Kidney tubule cell (primary cell): ENCODE measurements at regions not wholly inside any gene's neighbourhood (a gene's known extent, or its start where the extent isn't known, plus 50 kb on each side); places are given as distances from the start of the nearest gene placed in this dataset.

Source experiments
- DNase-seq: peaks from one replicate; pipeline ENCODE4 v3.0.0-alpha.2; 2018; ENCODE audit warnings: low spot score

GRCh38 chr2:104702031-104702850 lies 151.7 kb upstream of the POU3F3 start:
- peak; percentile 4 for DNase-seq

DNA sequence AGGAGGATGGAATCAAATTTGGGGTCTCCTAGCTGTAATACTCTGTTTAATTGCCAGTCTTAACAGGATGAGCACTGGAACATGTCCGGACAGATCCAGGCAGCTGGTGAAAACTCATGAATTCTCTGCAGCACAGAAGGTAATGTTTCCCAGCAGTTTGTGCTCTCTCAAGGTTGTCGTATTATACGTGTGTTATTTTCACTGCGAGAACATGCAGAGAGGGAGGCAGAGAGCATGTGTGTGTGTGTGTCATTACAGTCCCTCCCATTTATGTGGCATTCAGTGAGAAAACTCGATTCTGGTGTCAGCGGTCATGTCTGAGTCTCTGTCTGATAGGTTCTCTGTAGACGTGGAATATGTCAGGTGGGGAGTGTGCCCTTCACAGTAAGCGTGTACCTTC lies 150.2 kb upstream of the POU3F3 start:
- DNase-seq, result no peak

- DNase-seq, result no peak
Measured at GRCh38 chr2:104704496-104705245, 149.2 kb upstream of the POU3F3 start.

- no peak for DNase-seq
Measured at GRCh38 chr2:104707056-104707455, 146.9 kb upstream of the POU3F3 start.

DNA sequence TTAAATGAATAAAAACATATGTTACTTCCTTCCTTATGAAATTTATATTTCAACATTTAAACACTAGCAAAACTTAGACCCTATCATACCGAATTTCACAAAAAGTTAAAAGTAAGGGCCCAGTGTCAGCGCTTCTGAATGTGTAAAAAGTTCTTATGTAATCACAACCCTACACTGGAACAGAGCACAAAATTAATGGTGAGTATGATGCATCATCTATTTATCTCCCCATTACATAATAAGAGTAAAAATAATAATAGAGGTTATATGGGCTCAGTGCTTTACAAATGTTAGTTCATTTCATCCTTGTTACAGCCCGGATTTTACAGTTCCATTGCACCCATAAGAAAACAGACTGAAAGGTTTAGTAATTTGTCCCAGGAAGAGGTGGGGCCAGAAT lies 144.9 kb upstream of the POU3F3 start:
- DNase-seq, result no peak

- DNase-seq, result peak; percentile 22
Measured at GRCh38 chr2:104716061-104716460, 137.9 kb upstream of the POU3F3 start.

GRCh38 chr2:104733226-104733943 lies 120.5 kb upstream of the POU3F3 start:
- peak; percentile 50 for DNase-seq

- peak; percentile 33 for DNase-seq
Measured at GRCh38 chr2:104734937-104735586, 118.9 kb upstream of the POU3F3 start.

DNA sequence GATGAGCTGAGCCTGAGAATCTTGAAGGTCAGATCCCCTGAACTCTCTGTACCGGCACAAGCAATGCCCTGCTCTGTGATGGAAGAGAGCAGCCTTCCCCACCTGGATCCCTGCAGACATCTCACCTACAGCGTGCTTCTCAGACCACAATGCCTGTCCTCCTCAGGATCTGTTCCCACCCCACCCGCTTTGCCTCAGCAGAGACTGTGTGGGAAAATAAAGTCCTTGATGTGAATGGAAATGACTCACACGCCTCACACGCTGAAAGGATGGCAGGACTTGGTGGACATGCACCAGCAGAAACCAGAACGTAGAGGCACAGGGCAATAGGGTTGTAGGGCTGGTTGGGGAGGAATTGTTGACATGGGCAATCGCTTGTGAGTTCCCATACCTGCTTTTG lies 117.9 kb upstream of the POU3F3 start:
- DNase-seq, result no peak

DNA sequence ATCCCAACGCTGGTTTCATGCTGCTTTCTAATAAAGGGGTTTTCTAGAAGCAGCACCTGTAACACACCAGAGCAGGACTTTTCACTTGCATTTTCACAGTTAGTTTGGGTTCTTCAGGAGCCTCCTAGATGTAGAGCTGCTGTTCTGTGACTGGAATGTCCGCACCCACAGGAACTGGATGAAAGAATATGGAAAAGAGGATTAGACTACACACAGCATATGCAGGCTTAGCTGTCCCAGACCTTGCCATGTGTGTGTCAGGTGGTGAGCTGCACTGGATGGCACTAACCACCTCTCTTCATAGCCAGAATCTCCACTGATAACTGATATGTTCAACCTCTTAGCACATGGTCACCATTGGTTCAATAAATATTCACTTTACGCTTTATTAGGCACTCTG lies 112.1 kb upstream of the POU3F3 start:
- no peak for DNase-seq

DNA sequence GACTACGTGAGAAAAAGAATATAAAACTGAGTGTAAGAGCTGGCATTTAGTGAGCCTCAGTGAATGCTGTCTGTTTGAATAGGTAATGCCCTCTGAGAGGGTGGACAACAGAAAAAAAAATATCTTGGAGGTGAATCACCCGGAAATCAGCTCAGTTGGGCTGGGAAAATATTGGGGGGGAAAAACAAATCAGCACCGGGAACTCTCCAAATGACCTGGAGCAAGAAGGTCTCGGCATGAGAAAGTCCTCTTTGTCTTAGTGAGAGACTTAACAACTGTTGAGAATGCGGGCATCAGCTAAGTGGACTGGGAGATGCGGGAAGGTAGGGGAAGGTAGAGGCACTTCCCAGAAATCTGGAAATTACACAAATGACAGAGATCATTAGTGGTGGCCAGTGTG lies 109.4 kb upstream of the POU3F3 start:
- DNase-seq, result peak; percentile 14

GRCh38 chr2:104745846-104746245 lies 108.1 kb upstream of the POU3F3 start:
- no peak for DNase-seq

- DNase-seq, result no peak
Measured at GRCh38 chr2:104746299-104746698, 107.6 kb upstream of the POU3F3 start.

DNA sequence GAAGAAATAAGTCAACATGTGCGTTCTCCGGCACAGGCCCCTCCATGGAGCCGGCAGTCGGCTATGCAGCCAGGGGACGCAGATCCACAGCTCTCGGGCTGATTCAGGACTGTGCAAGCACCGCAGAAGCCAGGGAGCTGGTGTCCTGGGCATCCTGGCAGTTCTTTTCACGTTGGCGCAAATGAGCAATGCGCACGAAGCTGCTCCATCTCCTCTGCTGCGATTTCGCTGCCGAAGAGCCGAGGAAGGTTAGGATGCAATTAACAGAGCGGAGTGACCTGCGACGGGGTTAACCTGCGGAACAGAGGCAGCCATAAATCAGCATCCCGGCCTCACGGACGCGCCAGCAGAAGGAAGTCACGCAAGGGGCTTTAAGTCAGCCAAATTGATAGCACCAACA lies 107.1 kb upstream of the POU3F3 start:
- DNase-seq, result no peak

DNA sequence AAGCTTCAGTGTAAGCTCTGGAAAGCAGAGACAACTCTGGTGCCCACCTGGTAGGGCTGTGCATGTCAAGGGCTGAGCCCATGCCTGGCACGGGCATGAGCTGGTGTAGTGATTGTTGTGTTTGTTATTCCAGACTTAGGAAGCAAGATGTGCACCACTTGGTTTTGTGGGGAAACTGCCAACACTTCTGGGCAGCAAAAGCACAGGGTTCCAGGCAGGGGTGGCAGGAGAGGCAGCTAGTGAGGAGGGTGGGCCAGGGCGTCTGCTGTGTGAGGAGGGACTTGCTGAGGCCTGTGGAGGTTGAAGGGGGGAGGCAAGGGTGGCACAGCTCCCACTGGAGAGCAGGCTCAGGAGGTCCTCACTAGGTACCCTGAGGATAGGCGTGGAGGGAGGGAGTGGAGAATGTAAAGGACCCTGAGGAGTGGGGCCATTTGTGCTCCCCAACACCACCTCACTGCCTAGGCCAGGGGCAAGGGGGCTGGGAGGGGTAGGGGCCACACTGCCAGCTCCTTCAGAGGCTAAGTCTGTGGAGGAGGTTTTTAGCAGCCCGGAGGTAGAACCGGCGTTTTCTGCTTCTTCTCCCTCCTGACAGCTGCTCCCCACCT lies 104.0 kb upstream of the POU3F3 start:
- DNase-seq, result no peak

GRCh38 chr2:104752504-104752903 lies 101.4 kb upstream of the POU3F3 start:
- DNase-seq, result no peak

DNA sequence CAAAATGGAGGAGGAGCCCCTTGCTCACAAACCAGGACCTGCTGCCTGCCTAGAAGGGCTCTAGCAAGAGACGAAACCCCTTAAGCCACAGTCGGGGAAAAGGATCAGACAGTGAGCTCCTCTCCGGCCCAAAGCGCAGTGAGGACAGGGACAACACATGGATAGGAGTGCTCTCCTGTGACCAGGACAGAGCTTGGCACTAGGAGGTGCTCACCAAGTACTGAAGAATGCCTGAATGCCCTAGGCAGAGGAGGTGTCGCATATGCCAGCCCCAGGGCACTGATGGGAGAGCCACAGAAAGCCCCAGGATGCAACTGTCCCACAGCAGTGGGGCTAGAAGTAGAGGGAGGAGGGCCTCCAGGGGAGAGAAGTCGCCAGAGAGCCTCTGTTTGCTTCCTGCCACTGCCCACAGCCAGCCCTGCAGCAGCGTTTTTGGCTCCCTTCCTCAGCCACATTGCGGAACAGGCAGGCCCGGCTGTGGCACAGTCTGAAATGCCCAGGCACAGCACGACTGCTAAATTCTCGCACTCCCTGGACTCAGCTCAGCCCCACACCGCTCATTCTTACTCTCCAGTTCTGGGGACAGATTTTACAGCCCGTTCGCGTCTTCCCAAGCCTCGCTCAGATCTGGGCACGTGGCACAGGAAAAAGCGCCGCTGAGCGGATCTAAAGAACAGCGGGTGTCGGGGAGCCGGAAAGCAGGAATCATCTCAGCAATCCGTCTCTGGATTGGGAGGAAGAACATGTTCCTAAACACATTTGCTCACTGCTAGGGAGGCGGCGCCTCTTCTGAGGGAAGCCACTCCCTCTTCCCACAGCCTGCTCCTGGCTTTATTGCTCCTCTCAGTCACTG lies 98.7 kb upstream of the POU3F3 start:
- no peak for DNase-seq

GRCh38 chr2:104756118-104756517 lies 97.8 kb upstream of the POU3F3 start:
- no peak for DNase-seq

GRCh38 chr2:104757056-104757455 lies 96.9 kb upstream of the POU3F3 start:
- no peak for DNase-seq

GRCh38 chr2:104758199-104758620 lies 95.7 kb upstream of the POU3F3 start:
- DNase-seq, result peak; percentile 57

- no peak for DNase-seq
Measured at GRCh38 chr2:104762031-104762430, 91.9 kb upstream of the POU3F3 start.
